Liver (tissue), 8 donors: ENCODE measurements at regions not wholly inside any gene's neighbourhood (a gene's known extent, or its start where the extent isn't known, plus 50 kb on each side); places are given as distances from the start of the nearest gene placed in this dataset.

ENCODE experiments used
- DNase-seq: peaks from one replicate; pipeline ENCODE4 v3.0.0-alpha.2; 2017; ENCODE audit warnings: low spot score
- H3K27ac ChIP-seq, 2 donors: one replicate each; pipeline ENCODE4 v1.7.0; 2013; ENCODE audit warnings: inconsistent platforms in 2 of 2, low read length in 2 of 2, control low read depth in 1 of 2, low read depth in 1 of 2, mild to moderate bottlenecking in 1 of 2
- H3K27me3 ChIP-seq, 4 donors: one replicate each; pipeline versions ENCODE4 v1.6.1 to v1.7.0; 2013; ENCODE audit warnings: low read length in 3 of 4, inconsistent platforms in 1 of 4, mild to moderate bottlenecking in 1 of 4, moderate library complexity in 1 of 4; ENCODE audit not compliant: control insufficient read depth in 4 of 4, insufficient read depth in 4 of 4
- H3K36me3 ChIP-seq, 4 donors: one replicate each; pipeline versions ENCODE4 v1.6.1 to v1.7.0; 2013; ENCODE audit warnings: low read length in 3 of 4, mild to moderate bottlenecking in 3 of 4, low read depth in 1 of 4, moderate library complexity in 1 of 4; ENCODE audit not compliant: control insufficient read depth in 4 of 4, insufficient read depth in 3 of 4
- H3K4me1 ChIP-seq, 4 donors: one replicate each; pipeline versions ENCODE4 v1.6.1 to v1.7.0; 2013; ENCODE audit warnings: low read length in 3 of 4, mild to moderate bottlenecking in 3 of 4, moderate library complexity in 1 of 4; ENCODE audit not compliant: control insufficient read depth in 4 of 4, insufficient read depth in 4 of 4
- H3K4me3 ChIP-seq, 3 donors: one replicate each; pipeline versions ENCODE4 v1.6.1 to v1.7.0; 2013; ENCODE audit warnings: low read length in 3 of 3, control low read depth in 1 of 3, low read depth in 1 of 3, mild to moderate bottlenecking in 1 of 3
- H3K9ac ChIP-seq, 2 donors: one replicate each; pipeline ENCODE4 v1.7.0; 2013; ENCODE audit warnings: low read length in 2 of 2, mild to moderate bottlenecking in 2 of 2, moderate library complexity in 2 of 2, control low read depth in 1 of 2, low read depth in 1 of 2
- H3K9me3 ChIP-seq, 4 donors: one replicate each; pipeline versions ENCODE4 v1.6.1 to v1.7.0; 2013; ENCODE audit warnings: low read length in 3 of 4; ENCODE audit not compliant: control insufficient read depth in 4 of 4
- ATF3 ChIP-seq: IDR thresholded peaks from 2 replicates; pipeline ENCODE4 v1.6.1; 2016; ENCODE audit warnings: antibody characterized with exemption
- CTCF ChIP-seq: fragments of 150-350 bp; IDR thresholded peaks from 2 replicates; pipeline ENCODE4 v1.5.1; 2017; ENCODE audit warnings: improper control_type of control experiment, low read depth, low read length; ENCODE audit not compliant: missing input control
- EGR1 ChIP-seq, 2 donors: IDR thresholded peaks; 2 replicates each; pipeline ENCODE4 v1.6.1; 2016 to 2018; ENCODE audit warnings: antibody characterized with exemption in 2 of 2, low read depth in 2 of 2
- FOXA1 ChIP-seq: IDR thresholded peaks from 2 replicates; pipeline ENCODE4 v1.6.1; 2016; ENCODE audit warnings: antibody characterized with exemption
- FOXA2 ChIP-seq: IDR thresholded peaks from 2 replicates; pipeline ENCODE4 v1.6.1; 2016; ENCODE audit warnings: antibody characterized with exemption
- GABPA ChIP-seq, 2 donors: IDR thresholded peaks in 1 of 2; conservative IDR thresholded peaks in 1 of 2; 2 replicates each; pipeline ENCODE4 v1.6.1; 2016; ENCODE audit warnings: antibody characterized with exemption in 2 of 2, mild to moderate bottlenecking in 1 of 2, moderate library complexity in 1 of 2
- HNF4A ChIP-seq, 2 donors: conservative IDR thresholded peaks; 2 replicates each; pipeline ENCODE4 v1.6.1; 2016; ENCODE audit warnings: antibody characterized with exemption in 2 of 2, mild to moderate bottlenecking in 2 of 2
- HNF4G ChIP-seq: IDR thresholded peaks from 2 replicates; pipeline ENCODE4 v1.6.1; 2016; ENCODE audit warnings: antibody characterized with exemption
- JUND ChIP-seq, 2 donors: IDR thresholded peaks; 2 replicates each; pipeline ENCODE4 v1.6.1; 2016; ENCODE audit warnings: antibody characterized with exemption in 2 of 2
- MAX ChIP-seq: IDR thresholded peaks from 2 replicates; pipeline ENCODE4 v1.6.1; 2016; ENCODE audit warnings: antibody characterized with exemption
- NR2F2 ChIP-seq: IDR thresholded peaks from 2 replicates; pipeline ENCODE4 v1.6.1; 2016; ENCODE audit warnings: antibody characterized with exemption
- RAD21 ChIP-seq, 2 donors: IDR thresholded peaks; 2 replicates each; pipeline ENCODE4 v1.6.1; 2016; ENCODE audit warnings: antibody characterized with exemption in 2 of 2, mild to moderate bottlenecking in 2 of 2
- REST ChIP-seq: IDR thresholded peaks from 2 replicates; pipeline ENCODE4 v1.6.1; 2016; ENCODE audit warnings: antibody characterized with exemption, mild to moderate bottlenecking
- RXRA ChIP-seq, 2 donors: IDR thresholded peaks; 2 replicates each; pipeline ENCODE4 v1.6.1; 2017 to 2018; ENCODE audit warnings: antibody characterized with exemption in 2 of 2, mild to moderate bottlenecking in 1 of 2
- SP1 ChIP-seq: IDR thresholded peaks from 2 replicates; pipeline ENCODE4 v1.6.1; 2018; ENCODE audit warnings: antibody characterized with exemption, mild to moderate bottlenecking
- TAF1 ChIP-seq: conservative IDR thresholded peaks from 2 replicates; pipeline ENCODE4 v1.6.1; 2016; ENCODE audit warnings: antibody characterized with exemption, mild to moderate bottlenecking
- YY1 ChIP-seq: IDR thresholded peaks from 2 replicates; pipeline ENCODE4 v1.6.1; 2016; ENCODE audit warnings: antibody characterized with exemption, mild to moderate bottlenecking
- ZBTB33 ChIP-seq: IDR thresholded peaks from 2 replicates; pipeline ENCODE4 v1.6.1; 2016; ENCODE audit warnings: antibody characterized with exemption
- WGBS: extraction: QIAGEN DNeasy Blood & Tissue Kit; methylation state at CpG from one replicate; pipeline ENCODE4 v1.1.7; 2013; 5-methylcytosine and 5-hydroxymethylcytosine counted together
- donor health status: healthy.
- donor health status: healthy.
- donor health status: healthy.
- donor health status: healthy.
- donor health status: healthy.

- DNase-seq = no peak
- no peaks in the 10 kb centered on the region for H3K27me3 ChIP-seq
- no peak for TF ChIP-seq TAF1
- H3K4me3 ChIP-seq = no peak overlapping the region
- no peaks in the 10 kb centered on the region for H3K4me1 ChIP-seq
- no peaks in the 10 kb centered on the region for H3K36me3 ChIP-seq
- WGBS = 52% methylated on average over 2 of the region's 2 CpGs
- no peak overlapping the region for H3K9ac ChIP-seq
- no peak overlapping the region for H3K27ac ChIP-seq
- peaks cover 0 to 7% (median 0%) of the 10 kb centered on the region in 4 donors for H3K9me3 ChIP-seq
These were observed 166.4 kb downstream of the FAM170A start for GRCh38 chr5:119795768-119796167.

GRCh38 chr5:119801570-119801969 lies 172.2 kb downstream of the FAM170A start:
- Histone ChIP-seq H3K9ac (no peak overlapping the region), H3K9me3 (peaks cover 0 to 2% (median 0%) of the 10 kb centered on the region in 4 donors), H3K27me3 (no peaks in the 10 kb centered on the region), H3K4me1 (no peaks in the 10 kb centered on the region), H3K4me3 (no peak overlapping the region), H3K36me3 (no peaks in the 10 kb centered on the region), H3K27ac (no peak overlapping the region)
- TF ChIP-seq EGR1 (IDR thresholded peaks at IDR 0.05; ENCODE audit: low read depth in 2 of 2) (no peak), SP1 (no peak), HNF4A (conservative IDR thresholded peaks at IDR 0.05) (no peak), FOXA1 (no peak), YY1 (no peak), ATF3 (no peak), RXRA (IDR thresholded peaks at IDR 0.05) (no peak), JUND (IDR thresholded peaks at IDR 0.05) (no peak), FOXA2 (no peak), HNF4G (no peak), MAX (no peak), GABPA (IDR thresholded peaks at IDR 0.05 in 1 of 2, conservative IDR thresholded peaks at IDR 0.05 in 1 of 2) (no peak), RAD21 (IDR thresholded peaks at IDR 0.05) (no peak)
- WGBS = 78% methylated on average over 2 of the region's 2 CpGs
- DNase-seq = no peak

GRCh38 chr5:119808024-119808423 lies 178.7 kb downstream of the FAM170A start:
- 77% methylated on average over 2 of the region's 2 CpGs for WGBS
- H3K4me1 ChIP-seq = no peaks in the 10 kb centered on the region
- H3K9me3 ChIP-seq = no peaks in the 10 kb centered on the region
- no peaks in the 10 kb centered on the region for H3K36me3 ChIP-seq
- no peak overlapping the region for H3K9ac ChIP-seq
- H3K4me3 ChIP-seq = no peak overlapping the region
- H3K27me3 ChIP-seq = no peaks in the 10 kb centered on the region
- H3K27ac ChIP-seq = no peak overlapping the region
- no peak for DNase-seq
- TF ChIP-seq CTCF (no peak), FOXA1 (no peak), RAD21 (IDR thresholded peaks at IDR 0.05) (no peak), REST (no peak), TAF1 (no peak), RXRA (IDR thresholded peaks at IDR 0.05) (no peak), YY1 (no peak), HNF4A (conservative IDR thresholded peaks at IDR 0.05) (no peak), GABPA (IDR thresholded peaks at IDR 0.05 in 1 of 2, conservative IDR thresholded peaks at IDR 0.05 in 1 of 2) (no peak), NR2F2 (no peak), ATF3 (no peak), ZBTB33 (no peak)
